ENCODE measurements at regions not wholly inside any gene's neighbourhood (a gene's known extent, or its start where the extent isn't known, plus 50 kb on each side); places are given as distances from the start of the nearest gene placed in this dataset.

DNA sequence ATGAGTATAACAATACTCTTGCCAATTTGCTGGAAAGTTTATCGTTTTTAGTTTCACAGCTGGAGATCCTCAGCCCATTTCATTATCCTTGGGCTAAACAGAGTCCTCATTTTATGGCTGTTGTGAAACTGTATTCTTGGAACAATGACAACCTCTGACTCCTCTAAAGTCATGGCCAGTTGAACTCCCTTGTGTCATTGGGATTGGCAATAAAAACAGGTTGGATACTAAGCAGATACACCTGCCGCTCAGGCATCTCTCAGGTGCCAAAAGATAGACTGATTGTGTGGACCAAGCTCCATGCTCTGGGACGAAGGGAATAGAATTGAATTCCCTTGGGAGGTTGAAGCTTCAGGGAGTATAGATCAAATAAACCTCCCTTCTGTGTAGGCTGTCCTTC lies 182.2 kb downstream of the WDR11 start:
- no peak for DNase-seq (ENCODE audit: low spot score)

DNA sequence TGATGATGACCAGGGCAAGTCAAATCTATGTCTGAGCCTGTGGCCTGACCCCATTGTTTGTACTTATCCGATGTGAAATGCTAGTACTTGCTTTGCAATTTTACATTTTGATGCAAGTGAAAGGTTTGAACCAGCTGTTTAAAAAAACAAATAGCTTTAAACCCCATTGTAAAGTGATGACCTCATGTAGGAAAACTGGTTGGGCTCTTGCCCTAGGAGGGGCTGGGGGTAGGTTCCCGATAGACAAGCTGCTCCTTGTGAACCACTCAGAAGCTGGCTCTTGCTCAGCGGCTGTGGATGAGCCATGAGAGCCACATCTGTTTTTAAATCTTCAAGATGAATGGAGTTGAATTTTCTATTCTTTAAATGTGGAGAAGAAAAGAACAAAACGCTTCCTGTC lies 185.3 kb downstream of the WDR11 start:
- DNase-seq (ENCODE audit: low spot score): no peak

DNA sequence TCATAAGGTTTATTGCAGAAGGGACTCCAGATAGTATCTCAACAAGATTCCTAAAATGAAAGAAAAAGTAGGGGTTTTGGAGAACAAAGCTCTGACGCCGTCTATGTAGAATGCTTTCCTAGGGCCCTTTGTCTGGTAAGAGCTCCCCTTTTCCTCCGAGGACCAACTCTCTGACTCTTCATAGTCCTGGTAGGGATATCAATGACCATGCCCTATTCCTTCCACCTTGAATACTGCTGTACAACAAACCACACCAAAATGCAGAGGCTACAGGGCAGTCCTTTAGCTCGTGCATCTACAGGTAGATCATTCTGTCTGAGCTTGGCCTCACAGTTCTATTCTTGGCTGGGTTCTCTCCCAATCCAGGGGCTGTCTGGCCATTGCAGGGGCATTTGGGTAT lies 190.3 kb downstream of the WDR11 start:
- DNase-seq (ENCODE audit: low spot score): no peak

DNA sequence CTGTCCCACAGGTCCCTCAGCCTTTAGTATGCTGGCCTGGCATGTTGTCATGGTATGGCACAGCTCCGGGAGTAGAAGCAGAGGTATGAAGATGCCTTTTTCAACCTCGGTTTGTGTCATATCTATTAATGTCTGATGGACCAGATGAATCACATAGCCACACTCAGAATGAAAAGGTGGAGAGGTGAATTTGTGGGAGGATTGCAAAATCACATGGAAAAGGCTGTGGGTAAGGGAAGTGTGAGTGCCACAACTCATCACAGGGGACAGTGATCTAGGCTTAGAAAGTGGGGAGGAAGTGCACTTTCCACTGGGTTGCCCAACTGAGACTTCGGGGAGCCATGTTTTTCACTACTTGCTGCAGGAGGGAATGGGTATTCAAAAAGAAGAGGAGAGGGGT lies 190.7 kb downstream of the WDR11 start:
- no peak for DNase-seq (ENCODE audit: low spot score)

DNA sequence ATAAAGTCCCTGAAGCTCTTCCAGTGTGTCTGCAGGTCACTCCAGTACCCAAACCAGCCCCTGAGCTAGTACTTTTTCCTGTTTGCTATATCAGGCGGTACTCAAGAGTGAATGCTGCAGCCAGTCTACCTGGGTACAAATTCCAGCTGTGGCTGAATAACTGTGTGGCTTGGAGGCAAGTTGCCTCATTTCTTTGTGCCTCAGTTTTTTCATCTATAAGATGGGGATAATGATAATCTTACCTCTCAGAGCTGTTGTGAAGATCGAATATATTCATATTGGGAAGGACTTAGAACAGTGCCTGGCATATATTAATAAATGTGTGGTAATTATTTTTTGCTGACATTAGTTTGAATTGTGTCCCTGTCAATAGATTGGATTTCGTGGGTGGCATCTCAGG lies 191.2 kb downstream of the WDR11 start:
- no peak for DNase-seq (ENCODE audit: low spot score)

DNA sequence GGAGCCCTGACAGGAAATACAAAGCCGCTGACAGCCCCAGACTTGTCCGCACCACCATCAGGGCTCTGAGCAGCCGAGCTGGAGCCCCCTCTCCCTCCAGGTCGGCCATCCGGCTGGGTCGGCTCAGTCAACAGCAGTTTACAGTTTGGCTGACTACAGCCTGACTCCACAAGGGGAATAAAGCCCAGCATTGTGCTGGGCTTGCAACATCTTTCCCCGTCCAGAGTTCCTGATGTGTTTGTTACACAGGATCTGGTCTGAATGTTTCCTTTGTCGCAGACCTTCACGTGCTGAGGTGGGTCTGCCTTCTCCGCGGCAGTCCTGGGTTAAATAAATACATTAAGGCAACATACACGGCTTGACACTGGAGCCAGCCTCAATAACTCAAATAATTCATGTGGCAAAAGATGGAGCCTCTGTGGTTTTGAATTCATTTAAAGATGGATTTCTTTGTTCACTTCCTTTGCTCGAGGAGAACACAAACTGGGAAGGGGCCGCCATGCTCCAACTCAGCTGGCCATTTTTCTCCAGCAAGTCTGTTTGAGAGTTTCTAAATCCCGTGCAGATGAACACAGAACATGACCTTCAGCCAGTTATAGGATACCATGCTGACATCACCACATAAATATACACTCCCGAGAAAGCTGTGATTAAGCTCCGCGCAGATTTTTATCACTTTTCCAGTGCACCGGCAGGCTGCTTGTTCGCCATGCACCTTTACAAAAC lies 192.1 kb downstream of the WDR11 start:
- no peak for DNase-seq (ENCODE audit: low spot score)

DNA sequence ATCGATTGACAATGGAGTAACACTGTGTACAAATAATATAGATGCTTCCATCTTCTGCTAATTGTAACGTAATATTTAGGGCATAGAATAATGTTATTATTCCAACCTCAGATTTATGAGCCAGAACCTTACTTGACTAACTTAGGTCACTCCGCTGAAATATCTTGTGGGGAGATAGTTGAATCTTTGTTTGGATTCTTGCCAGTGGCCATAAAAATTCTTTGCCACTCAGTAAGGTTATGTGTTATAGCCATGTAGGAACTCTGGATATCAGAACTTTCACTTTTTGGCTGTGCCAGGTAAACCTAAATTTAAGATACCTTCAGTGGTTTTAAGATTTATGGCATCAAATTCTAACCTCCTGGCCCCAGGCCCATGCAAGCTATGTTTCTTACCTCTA lies 197.6 kb downstream of the WDR11 start:
- no peak for DNase-seq (ENCODE audit: low spot score)

- DNase-seq (ENCODE audit: low spot score): no peak
Measured at GRCh38 chr10:121049489-121049888, 198.3 kb downstream of the WDR11 start.

DNA sequence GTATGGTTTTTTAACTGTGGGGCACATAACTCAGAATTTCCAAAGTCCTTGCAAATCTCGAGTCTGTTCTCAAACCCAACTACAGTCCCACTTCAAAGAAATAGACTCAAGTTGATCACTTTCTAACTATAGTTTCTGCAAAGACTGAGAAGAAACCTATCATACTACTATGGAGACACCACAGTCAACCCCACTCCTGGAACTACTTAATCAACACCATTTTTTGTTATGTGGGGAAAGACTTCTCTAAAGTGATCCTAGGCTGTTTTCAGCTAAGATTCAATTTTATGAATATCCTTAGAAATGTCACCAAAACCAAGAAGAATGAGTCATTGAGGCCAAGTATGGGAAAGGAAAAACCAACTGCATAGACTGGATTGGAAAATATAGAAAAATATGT lies 198.8 kb downstream of the WDR11 start:
- DNase-seq (ENCODE audit: low spot score): no peak

DNA sequence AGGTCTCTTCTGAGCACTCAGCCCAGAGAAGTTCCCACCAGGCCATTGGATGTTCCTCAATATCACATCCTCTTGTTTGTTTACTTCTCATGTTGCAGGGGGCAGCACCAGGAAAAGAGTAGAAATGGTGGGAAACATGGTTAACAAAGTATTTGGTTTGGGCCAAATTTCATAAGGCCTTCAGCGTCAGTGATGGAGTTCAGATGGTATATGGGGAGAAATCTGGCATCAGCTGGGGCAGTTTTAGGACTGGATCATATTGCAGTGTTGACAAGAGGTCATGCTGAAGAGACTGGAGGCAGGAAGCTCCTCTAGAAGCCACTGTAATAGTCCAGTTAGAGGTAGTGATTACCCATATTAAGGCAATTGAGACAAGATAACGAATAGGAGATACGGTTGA lies 200.0 kb downstream of the WDR11 start:
- DNase-seq (ENCODE audit: low spot score): no peak

- no peak for DNase-seq (ENCODE audit: low spot score)
Measured at GRCh38 chr10:121051696-121052279, 200.6 kb downstream of the WDR11 start.

DNA sequence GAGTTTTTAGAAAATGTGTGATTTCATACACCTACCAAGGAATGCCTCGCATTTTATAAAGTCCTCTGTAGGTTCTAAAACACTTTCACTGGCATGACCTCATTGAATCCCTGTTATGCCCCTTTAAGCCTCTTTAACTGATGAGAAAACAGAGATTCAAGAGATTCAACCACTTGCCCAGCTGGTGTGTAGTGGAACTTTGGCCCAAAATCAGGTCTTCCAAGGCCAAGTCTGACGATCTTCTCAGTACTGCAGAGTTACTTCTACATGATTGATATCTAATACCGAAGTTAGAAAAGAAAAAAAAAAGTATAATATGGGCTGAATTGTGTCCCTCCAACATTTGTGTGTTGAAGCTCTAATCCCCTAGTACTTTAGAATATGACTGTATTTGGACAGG lies 202.0 kb downstream of the WDR11 start:
- DNase-seq (ENCODE audit: low spot score): no peak

DNA sequence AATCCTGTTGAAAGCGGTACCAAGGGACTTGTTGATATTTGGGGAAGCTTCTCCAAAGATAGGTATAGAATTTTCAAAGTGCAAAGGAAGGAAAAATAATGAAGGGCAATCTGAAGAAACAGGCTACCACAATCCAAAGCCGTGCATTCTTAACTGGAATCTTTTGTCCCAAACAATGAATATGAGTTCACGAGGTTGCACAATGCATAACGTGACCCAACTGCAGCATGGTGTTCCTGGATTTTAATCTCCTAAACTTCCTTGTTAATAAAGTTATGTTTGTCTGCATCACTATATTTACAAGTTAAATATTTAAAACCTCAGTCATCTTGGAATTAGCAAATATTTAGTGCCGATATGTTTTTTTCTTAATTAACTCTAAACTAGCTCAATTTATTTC lies 203.7 kb downstream of the WDR11 start:
- no peak for DNase-seq (ENCODE audit: low spot score)

DNA sequence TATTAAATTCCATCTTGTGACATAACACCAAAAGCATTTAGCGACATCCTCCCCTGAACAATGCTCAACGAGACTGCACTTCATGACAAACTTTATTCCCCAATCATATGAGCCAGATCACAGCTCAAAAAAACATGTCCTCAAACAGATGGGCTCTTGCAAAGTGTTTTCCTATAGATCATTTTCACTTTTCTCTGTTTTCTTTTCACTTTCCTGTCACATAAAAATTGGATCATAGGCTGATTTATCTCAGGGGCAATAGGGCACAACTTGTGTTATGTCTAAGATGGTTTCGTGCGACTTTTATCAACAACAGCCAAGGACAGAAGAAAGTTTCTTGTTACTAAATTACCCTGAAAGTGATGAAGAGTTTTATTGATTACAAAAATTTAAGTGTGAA lies 206.1 kb downstream of the WDR11 start:
- DNase-seq (ENCODE audit: low spot score): no peak

GRCh38 chr10:121058082-121058481 lies 206.9 kb downstream of the WDR11 start:
- DNase-seq (ENCODE audit: low spot score): no peak

DNA sequence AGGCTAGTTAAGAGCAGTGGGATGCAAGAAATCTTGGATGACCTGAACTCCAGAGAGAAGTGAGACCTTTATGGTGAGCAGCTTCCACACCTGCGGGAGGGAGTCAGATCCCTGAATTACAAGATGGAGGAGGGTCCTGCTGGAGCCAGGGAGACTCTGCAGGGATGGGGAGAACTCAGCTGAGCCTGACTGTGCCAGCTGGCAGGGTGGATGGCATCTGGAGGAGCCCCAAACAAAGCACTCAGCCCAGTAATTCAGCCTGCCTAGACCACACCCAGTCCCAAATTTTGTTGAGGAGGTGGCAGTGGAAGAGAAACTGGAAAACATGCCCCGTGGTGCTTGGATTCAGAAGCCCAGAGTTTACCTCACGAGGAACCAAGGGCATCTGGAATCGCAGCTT lies 208.2 kb downstream of the WDR11 start:
- DNase-seq (ENCODE audit: low spot score): no peak

DNA sequence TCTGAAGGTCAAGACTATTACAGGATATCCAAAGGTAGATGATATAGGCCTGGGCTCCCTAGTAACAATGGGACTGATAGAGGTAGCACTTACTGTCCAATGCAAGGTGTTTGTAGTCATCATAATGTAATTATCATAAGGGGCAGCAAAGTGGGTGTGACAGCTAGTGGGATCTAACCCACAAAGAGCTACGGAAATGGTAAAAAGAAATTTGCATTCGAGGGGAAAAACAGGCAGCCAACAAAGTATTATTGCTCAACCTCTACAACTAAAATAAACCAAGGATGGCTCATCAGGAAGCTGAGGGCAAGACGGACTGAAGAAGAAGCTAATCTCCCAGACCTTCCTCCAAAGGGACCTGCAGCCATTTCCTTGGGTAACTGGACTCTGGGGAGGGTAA lies 211.0 kb downstream of the WDR11 start:
- DNase-seq (ENCODE audit: low spot score): no peak

- no peak for DNase-seq (ENCODE audit: low spot score)
Measured at GRCh38 chr10:121063744-121064143, 212.6 kb downstream of the WDR11 start.

- DNase-seq (ENCODE audit: low spot score): no peak
Measured at GRCh38 chr10:121064491-121064890, 213.3 kb downstream of the WDR11 start.

DNA sequence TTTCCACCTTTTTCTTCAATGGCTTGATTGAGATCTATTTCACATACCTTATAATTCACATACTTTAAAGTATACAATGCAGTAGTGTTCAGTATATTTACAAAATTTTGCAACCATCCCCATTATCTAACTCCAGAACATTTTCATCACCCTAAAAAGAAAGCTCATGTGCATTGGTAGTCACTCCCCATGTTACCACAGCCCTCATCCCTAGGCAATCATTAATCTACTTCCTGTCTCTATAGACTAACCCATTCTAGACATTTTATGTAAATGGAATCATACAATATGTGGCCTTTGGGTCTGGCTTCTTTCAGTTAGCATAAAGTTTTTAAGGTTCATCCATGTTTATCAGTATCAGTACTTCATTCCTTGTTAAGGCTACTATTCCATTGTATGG lies 214.2 kb downstream of the WDR11 start:
- no peak for DNase-seq (ENCODE audit: low spot score)

GRCh38 chr10:121069061-121069850 lies 218.1 kb downstream of the WDR11 start:
- DNase-seq (ENCODE audit: low spot score): no peak

- DNase-seq (ENCODE audit: low spot score): no peak
Measured at GRCh38 chr10:121070275-121071070, 219.3 kb downstream of the WDR11 start.

- DNase-seq (ENCODE audit: low spot score): no peak
Measured at GRCh38 chr10:121071901-121072300, 220.7 kb downstream of the WDR11 start.
